ENCODE measurements at regions not wholly inside any gene's neighbourhood (a gene's known extent, or its start where the extent isn't known, plus 50 kb on each side); places are given as distances from the start of the nearest gene placed in this dataset.

DNA sequence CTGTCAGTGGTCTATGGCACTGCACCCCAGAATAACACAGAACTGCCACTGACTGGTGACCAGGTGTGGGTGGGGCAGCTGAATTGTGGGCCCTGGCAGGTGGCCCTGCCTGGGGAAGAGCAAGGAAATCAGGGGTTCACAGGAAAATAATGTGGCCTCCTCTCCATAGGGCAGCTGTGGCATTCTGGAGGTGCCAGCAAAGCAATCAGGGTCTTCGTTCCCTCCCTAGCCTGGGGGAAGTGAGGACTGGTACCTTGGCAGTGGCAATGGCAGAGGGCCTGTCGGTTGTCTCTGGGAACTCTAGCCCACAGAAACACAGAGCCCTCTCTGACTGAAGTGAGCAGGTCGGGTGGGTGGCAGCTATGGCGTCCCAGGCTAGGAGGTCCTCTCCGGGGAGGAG lies 223.0 kb downstream of the GRIA2 start:
- DNase-seq (ENCODE audit: insufficient read length, low spot score) (no peak), FAIRE-seq (no peak)
- no peak for TF ChIP-seq POLR2A (IDR thresholded peaks at IDR 0.05; ENCODE audit: low read depth, low read length)
- TF ChIP-seq POU2F2 (IDR thresholded peaks at IDR 0.05; ENCODE audit: low read depth, low read length): no peak

DNA sequence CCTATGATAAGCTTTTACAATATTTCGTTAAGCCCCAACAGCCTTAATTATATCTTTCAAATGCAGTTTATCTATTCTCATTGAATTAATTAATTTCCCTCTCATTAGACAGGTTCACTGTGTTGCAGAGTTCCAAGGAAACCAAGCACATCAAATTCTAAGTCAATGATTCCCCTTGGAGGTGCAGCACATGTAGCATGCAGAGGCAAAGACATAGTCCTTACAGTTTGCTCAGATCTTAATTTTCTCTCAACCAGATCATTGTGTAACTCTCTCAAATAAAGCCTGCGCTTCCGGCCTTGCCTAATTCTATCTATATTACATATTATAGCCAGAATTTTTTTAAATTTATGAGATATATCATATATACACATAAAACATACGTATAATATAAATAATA lies 205.4 kb downstream of the GRIA2 start:
- no peak for FAIRE-seq

DNA sequence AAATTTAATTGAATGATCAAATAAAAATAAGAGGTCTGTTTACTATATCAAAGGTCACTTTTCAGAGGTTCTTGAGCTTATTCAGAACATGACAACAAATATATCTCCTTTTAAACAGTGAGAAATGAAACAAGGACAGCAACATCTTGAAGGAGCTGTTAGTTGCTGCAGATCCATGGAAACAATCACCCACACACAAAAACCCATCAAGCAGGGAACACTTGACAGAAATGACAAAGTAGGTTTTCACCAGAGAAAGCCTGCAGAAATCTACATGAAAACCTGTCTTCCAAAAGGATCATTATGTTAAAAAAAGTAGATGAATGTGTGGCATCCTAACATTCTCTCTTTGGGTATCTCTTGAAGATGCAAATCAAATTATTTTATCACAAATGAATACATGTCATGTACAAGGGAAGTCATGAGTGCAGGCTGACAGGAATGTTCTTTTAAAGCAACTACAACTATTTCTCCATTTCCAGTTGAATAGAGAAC lies 203.0 kb downstream of the GRIA2 start:
- DNase-seq (ENCODE audit: insufficient read length, low spot score): no peak
- no peak for FAIRE-seq
- TF ChIP-seq PAX5 (IDR thresholded peaks at IDR 0.05; ENCODE audit: insufficient read depth, low read length, severe bottlenecking) (no peak), TAF1 (IDR thresholded peaks at IDR 0.05; ENCODE audit: low read depth, low read length) (no peak), POLR2AphosphoS5 (IDR thresholded peaks at IDR 0.05; ENCODE audit: low read depth, low read length) (no peak), POLR2A (IDR thresholded peaks at IDR 0.05; ENCODE audit: low read depth, low read length) (no peak), POU2F2 (IDR thresholded peaks at IDR 0.05; ENCODE audit: low read depth, low read length) (no peak), SPI1 (IDR thresholded peaks at IDR 0.05; ENCODE audit: low read depth, low read length) (no peak)

More for the DNA sequence above, 205.4 kb downstream of the GRIA2 start:
- no peak for DNase-seq (ENCODE audit: insufficient read length, low spot score)
- TF ChIP-seq TAF1 (IDR thresholded peaks at IDR 0.05; ENCODE audit: low read depth, low read length) (no peak), POLR2AphosphoS5 (IDR thresholded peaks at IDR 0.05; ENCODE audit: low read depth, low read length) (no peak), POU2F2 (IDR thresholded peaks at IDR 0.05; ENCODE audit: low read depth, low read length) (no peak), SPI1 (IDR thresholded peaks at IDR 0.05; ENCODE audit: low read depth, low read length) (no peak), PAX5 (IDR thresholded peaks at IDR 0.05; ENCODE audit: insufficient read depth, low read length, severe bottlenecking) (no peak), POLR2A (IDR thresholded peaks at IDR 0.05; ENCODE audit: low read depth, low read length) (no peak)

DNA sequence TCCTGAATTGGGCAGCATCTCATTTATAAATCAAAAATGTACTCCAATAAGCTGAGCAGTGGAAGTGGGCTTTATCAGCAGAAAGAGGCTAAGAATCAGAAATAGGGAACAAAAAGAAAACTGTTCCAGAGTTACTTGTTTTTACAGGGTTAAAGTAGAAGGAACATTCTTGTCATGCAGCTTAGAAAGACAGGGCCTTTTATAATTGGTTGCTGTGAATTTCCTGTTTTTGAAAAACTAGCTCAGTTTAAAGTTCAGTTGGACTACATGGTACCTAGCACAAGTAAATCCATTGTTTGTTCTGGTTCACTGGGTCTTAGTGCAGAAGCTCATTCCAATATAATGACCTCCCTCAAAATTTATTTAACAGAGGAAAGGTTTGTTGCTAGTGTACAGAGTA lies 200.8 kb downstream of the GRIA2 start:
- DNase-seq (ENCODE audit: insufficient read length, low spot score) (no peak), FAIRE-seq (no peak)
- TF ChIP-seq PAX5 (IDR thresholded peaks at IDR 0.05; ENCODE audit: insufficient read depth, low read length, severe bottlenecking) (no peak), TAF1 (IDR thresholded peaks at IDR 0.05; ENCODE audit: low read depth, low read length) (no peak), POLR2A (IDR thresholded peaks at IDR 0.05; ENCODE audit: low read depth, low read length) (no peak), SPI1 (IDR thresholded peaks at IDR 0.05; ENCODE audit: low read depth, low read length) (no peak), POLR2AphosphoS5 (IDR thresholded peaks at IDR 0.05; ENCODE audit: low read depth, low read length) (no peak), POU2F2 (IDR thresholded peaks at IDR 0.05; ENCODE audit: low read depth, low read length) (no peak)
